HG02852 (cell line): ENCODE measurements at regions not wholly inside any gene's neighbourhood (a gene's known extent, or its start where the extent isn't known, plus 50 kb on each side); places are given as distances from the start of the nearest gene placed in this dataset.
A peak's percentile ranks its signal among the peaks of the same experiment; 100 is the strongest.

Source experiments
- ATAC-seq: cut with Tn5 transposase; IDR thresholded peaks from one replicate; pipeline ENCODE4 v1.9.1; 2021; ENCODE audit warnings: mild to moderate bottlenecking, moderate library complexity; ENCODE audit not compliant: unreplicated experiment

DNA sequence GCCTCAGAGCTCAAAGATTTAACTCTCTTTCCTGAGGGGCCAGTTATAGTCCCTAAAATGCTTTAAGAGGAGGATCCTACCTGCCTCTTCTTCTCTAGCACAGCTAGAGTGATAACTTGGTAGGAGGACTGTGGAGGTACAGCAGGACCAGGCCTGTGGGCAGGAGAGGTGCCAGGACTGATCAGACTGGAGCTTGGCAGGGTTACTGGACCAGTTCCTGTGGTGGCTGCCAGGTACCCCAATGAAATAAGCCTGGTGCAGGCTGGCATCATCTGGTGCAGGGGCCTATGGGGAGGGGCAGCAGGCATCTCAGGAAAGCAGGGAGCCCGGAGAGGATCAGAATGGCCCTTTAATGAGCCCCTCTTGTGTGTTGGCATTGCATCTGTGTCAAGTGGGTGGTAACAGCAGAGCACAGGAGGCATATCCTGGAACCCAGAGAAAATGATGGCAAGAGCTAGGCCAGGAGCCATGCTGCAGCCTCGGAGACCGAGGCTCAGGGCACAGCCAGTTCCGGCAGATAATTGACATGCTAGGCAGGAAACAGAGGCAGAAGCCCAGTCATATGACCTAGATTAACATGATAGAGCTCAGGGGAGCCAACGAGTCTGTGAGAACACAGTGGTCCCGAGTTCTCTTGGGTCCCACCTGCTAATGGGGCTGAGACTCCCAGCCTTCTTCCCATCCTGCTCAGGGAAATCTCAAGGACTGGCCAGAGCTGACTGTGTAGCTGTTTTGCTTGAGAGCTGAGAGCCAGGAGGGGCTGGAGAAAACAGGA, 187.5 kb upstream of the ZBED5 start:
- no peak for ATAC-seq

DNA sequence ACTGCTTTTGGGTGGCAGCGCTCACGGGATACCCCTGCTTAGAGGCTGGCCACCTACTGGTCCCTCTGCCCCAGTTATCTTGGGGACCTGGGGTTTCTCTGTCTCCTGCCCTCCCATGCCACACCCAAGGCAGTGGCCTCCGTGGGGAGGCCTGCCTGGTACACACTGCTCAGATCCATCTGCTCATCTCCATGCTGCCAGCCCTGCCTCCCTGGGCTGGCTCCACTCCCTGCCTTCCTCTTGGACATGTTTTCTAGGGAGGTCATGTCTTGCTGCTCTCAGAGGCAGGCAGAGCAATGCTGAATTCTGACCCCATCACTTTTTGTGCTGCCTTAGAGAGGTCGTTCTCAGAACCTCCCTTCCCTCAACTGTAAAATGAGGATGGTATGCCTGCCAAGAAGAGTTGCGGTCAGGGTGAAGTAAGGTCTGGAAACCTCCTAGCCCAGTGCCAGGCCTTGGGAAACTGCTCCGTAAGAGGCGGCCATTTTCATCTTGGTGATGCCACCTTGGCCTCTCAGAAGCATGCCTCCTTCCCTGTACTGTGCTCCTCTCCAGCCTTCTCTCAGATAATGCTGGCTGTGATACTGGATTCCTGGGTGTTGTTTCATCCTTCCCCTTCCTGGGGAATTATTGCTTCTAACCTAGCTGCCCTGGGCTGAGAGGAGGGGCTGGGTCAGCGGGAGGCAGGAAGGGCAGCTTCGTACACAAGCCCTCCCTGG, 186.4 kb upstream of the ZBED5 start:
- ATAC-seq, result no peak

DNA sequence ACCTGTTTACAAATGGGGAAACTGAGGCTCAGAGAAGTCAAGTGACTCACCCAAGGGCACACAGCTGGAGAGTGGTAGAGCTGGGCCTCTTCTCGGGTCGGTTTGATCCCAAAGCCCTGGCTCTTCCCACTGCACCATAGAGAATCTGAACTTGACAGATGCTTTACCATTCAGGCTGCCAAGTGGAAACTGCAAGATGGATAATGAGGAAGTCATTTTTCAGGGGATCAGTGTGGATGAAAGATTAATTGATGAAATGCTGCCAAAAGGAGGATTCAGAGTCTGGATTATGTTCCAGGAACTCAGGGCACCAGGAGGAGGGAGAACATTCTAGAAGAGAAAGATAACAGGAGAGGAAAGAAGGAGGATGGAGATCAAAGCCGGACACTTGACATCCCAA, 185.9 kb upstream of the ZBED5 start:
- ATAC-seq, result no peak

DNA sequence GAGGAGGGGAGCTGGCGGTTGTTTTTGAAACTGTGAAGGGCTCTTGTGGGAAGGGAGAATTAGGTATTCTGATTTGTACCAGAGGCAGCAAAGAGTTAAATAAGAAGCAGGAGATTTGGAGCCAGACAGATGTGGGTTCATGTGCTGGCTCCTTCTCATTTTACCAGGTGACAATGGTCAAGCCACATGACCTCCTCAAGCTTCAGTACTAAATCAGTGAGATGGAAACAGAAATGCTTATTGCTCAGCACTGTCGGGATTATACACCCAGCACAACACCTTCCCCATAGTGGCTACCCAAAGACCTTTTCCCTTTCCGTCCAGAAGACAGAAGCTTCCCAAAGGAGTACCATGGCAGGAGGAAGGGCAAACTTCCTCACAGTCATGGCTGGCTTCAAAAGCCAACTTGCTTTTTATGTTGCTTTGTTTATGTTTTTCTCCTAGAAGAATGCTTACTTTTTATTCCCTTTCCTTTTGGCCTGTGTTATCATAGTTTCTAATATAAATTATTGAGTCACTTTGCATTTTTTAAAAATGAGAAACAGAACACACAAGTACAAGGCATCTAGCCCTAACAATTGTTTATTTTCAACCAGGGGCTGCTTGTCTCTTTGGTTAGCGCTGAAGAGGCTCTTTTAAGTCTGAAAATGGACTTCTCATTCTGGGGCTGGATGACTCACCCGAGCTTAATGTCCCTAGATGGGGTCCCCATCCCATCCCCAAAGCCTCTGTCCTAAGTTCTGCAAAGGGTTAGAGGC, 181.5 kb upstream of the ZBED5 start:
- ATAC-seq, result no peak

DNA sequence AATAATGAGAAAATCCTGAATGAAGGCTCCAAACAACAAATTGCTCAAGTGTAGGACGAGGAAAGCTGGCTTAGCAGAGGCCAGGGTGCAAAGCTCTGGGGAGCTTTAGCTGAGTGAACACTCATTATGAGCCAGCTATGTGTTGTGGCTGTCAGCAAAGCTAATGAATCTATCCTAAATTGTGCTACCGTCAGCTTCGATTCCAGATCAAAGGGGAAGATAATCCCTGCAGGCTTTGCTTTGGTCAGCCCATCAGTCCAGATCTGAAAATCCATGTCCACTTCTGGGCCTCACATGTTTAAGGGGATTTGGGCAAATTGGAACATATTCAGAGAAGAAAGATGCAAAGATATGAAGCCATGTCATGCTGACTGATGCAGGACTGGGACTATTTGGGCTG, 180.9 kb upstream of the ZBED5 start:
- no peak for ATAC-seq

DNA sequence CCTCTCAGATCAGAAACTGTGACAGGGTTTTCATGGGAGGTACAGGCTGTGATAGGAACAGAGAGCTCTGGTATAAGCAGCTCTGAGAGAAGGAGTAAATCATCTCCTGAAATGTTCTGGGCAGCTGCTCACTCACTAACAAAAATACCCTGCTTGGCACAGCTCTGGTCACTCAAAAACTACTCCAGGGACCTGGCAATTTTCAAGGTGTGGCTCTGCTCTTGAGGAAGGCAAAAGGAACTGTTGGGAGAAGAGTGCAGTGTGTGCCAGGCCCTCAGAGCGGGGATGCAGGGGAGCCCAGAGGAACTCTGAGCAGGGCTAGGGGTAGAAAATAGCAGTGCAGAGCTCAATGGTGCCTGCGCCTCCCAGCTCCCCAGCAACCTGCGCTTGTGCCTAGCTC, 180.5 kb upstream of the ZBED5 start:
- no peak for ATAC-seq

DNA sequence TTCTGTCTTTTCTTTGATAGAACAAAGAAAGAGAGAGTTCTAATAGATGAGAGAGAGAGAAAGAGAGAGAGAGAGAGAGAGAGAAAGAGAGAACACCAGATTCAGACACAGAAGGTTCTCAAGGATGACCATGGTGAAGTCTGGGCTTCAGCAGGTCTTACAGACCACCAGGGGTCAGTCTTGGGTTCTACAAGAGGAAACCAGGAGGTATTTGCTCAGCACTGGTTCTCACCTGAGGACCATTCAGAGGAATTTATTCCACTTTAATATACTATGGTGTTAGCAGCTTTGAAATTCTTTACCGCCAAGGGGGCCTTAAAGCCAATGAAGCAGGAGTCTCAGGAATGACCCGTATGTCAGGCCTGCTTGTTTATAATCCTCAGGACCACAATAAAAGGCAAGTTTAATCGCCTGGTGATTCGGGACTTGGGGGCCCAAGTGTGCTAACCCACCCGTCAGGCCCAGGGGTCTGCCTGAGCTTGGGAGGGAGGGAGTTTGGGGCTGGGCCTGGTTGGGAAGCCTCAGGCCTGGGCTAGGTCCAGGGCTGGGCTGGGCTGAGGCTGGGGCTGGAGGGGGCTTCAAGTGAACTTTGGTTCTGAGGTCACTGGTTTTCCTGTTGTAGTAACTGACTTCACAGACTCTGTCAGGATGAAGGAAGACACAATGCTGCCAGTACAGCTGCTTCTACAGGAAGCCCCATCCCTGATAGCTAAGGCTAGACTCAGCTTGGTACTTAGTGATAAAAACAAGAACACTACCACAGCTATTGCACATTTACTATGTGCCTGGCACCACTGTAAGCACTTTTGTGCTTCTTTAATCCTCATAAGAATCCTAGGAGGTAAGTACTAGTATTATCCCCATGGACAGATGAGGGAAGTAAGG, 179.2 kb upstream of the ZBED5 start:
- peak; percentile 51 for ATAC-seq

DNA sequence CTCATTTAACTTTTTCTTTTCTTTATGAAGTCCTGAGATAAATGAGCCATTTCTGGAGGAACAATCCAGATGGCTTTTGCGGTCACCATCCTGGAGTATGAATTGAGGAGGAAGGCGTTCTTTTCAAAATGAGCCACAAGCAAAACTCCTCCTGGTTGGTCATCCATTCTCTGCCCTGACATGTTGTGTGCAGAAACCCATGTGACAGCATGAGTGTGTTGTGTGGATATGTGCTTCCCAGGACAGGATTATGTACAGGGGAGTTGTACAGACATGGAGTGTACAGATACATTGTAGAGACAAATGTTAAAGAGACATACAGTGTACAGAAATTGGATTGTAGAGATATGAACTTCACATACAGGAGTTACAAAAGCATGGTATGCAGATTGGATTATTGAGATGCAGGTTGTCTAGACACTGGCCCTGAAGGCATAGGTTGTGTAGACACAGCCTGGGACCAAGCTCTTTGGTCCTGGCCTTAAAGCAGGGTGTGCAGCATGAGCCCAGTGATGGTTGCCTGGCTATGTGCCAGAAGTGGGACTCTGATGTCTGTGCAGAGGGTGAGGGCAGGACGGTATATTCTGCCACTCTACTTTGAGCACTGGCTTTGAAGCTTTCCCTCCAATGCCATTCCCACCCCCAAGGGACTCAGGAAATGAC, 178.5 kb upstream of the ZBED5 start:
- no peak for ATAC-seq

DNA sequence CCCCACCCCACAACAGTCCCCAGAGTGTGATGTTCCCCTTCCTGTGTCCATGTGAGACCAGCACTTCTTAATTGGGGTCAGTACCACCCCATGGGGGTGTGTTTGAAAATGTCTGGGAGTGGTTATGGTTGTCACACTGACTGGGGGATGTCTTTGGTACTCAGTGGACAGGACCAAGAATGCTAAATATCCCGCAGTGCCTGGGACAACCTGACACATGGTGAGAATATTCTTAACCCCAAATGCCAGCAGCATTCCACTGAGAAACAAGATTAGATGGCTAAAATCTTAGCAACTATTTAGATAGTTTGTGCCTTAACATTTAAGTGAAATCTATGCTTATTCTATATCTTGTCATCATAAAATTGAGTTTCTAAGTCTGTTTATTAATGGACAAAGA, 177.5 kb upstream of the ZBED5 start:
- ATAC-seq, result no peak

DNA sequence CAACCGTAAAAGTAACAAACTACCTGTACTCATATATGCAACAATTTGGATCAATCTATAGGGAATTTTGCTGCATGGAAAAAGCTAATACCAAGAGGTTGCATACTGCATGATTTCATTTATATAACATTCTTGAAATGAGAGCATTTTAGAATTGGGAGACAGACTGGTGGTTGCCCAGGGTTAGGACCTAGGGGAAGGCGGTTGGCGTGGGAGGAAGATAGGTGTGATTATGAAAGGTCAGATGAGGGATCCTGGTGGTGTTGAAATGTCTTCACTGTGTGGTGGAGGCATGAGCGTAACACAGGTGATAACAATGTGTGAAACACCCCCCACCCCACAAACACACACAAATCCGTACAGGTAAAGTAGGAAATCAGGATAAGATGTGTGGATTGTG, 176.6 kb upstream of the ZBED5 start:
- no peak for ATAC-seq

DNA sequence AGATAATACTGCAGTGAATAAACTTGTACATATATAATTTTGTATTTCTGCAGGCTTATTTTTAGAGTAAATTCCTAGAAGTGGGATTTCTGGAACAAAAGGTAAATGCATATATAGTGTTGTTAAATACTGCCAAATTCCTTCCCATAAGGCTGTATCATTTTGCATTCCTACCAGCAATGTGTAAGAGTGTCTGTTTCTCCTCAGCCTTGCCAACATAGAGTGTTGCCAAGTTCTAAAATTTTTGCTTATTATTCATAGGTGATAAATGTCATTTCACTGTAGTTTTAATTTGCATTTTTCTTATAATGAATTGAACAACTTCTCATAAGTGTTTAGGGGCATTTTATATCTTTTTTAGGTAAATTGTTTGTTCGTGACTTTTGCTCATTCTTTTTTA, 174.2 kb upstream of the ZBED5 start:
- ATAC-seq, result no peak

DNA sequence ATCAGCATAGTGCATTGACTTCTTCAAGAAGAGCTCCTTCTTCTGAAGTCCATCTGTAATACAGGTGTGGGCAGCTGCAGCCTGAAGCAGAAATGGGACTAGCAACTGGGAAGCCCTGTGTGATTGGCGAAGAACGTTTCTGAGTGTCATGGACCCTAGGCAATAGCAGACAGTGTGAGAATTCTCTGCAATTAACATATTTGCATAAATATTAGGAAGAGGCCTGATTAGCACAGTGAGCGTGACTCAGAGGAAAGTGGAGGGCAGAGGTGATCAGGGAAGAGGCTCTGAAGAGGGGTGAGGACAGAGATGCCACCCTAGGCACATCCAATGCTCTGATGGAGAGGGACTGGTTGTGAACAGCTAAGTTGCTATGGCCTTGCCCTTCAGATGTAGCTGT, 171.2 kb upstream of the ZBED5 start:
- ATAC-seq, result no peak

DNA sequence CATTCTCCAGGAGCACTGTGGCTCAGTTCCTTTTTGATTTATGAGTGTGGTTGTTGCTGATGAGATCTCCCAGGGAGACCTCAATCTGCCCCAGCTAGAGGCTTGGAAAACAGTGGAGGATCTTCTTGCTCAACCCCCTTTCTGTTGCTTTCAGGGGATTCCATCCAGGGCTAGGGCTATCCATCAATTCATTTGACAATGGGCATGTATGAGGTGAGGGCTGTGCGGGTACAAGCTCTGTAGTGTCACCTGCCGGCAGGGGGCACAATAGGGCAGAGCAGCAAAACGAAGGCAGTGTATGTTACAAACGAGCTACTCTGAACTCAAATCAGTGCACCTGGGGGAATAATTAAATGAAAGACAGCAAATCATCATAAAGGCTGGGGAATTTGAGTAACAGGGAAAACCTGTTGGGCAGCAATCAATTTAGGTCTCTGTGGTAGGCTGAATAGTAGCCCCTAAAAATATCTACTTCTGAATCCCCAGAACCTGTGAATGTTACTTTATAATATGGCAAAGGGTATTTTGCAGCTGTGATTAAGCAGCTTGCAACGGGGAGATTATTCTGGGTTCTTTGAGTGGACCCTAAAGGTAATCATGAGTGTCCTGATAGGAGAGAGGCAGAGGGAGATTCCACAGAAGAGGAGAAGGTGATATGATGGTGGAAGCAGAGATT, 170.3 kb upstream of the ZBED5 start:
- no peak for ATAC-seq

DNA sequence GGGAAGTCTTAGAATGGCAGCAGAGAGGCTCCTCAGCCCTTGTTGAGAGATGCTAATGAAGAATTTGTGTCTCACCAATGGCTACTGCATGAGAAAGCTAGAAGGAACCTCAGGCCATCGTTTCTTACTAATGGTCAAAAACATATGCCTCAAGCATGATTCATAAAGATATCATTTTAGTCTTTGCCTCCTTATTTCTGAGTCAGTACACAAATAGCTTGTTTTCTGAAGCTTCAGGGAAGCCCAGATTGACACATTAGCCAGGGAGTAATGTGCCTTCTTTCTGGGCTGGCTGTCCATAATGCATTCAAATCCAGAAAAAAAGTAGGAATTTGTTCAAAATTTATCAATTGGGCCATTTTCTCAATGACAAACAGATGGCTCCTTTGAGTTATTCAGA, 169.4 kb upstream of the ZBED5 start:
- ATAC-seq, result no peak

DNA sequence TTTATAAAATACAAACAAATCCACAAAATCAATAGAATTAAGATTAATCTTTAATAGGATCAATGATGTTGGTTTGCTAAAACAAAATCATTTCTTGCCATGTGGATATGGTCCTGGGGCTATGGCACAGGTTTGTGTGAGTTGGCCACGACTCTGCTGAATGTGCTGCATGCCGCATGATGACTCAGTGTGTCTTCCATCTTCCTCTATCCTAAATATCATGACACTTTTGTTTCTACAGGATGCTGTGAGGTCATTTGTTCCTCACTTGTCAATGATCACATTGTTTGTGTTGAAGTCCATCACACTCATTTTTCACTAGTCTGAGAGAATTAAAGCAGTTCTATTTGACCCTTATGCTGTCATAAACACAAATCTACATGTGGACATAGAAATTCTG, 167.2 kb upstream of the ZBED5 start:
- no peak for ATAC-seq

DNA sequence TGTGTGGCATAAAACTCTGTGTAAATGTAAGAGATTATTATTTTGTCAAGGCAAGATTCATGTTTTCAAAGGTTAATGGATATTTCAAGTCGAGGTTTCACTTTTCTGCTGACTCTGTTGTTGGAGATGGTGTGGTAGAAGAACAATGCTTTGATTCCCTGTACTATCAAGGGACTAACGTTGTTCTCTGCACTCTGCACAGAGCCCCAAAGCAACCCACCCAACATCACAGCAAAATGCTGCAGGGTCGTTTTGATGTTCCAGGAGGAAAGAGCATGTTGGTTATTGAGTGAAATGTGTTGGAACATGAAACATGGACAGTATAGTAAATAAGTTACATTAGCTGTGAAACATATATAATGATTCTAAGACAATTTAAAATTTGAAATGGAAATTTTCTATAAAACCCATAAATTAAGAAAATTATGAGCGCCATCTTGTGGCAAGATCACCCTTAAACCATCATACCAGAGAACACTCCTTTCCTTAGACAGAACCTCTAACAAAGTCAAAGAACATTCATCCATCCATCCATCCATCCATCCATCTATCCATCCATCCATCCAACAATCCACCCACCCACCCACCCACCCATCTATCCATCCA, 164.4 kb upstream of the ZBED5 start:
- no peak for ATAC-seq

DNA sequence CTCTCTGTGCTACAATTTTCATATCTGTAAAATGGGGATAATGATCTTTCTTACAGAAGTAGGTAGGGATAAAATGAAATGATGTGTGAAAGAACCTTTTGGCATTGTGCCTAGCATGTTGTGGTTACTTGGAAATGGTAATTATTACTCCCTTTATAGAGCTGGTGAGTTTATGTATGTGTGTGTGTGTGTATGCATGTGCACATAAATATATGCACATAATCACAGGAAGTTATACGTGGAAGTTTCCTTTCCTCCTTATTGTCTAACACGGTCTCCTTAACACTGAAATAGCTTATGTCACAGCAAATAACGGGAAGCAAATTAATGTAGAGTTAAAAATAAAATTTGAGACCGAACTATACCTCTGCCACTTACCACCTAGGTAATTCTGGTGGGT, 163.7 kb upstream of the ZBED5 start:
- ATAC-seq, result no peak

DNA sequence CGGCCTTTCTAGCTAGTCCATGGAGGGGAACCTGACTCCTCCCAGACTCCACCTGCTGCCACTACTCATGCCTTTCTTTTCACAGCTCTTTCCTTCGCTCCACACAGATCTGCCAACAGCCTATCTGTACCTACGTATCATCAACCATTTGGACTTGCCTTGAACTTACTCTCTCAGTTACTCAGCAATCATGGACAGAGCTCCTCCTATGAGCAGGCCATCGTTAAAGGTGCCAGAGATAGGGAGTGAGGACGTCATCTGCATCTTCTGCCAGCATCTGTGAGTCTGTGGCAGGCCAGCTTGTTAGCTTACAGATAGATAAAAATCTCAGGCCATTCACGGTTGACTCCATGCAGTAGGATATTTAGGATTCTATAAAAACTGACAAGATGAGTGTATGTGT, 162.9 kb upstream of the ZBED5 start:
- ATAC-seq, result no peak

DNA sequence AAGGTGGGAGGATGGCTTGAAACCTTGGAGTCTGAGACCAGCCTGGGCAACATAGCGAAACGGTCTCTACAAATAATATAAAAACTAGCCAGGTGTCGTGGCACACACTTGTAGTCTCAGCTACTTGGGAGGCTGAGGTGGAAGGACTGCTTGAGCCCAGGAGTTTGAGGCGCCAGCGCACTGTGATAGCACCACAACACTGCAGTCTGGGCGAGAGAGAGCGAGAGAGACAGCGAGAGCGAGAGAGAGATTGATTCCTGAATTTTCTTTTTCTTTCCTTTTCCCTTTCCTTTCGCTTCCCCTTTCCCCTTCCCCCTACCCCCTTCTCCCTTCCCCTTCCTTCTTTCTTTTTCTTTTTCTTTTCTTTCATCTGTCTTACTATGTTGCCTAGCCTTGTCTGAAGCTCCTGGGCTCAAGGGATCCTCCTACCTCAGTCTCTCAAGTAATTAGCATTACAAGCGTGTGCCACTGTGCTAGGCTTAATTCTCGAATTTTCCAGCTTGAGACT, 162.4 kb upstream of the ZBED5 start:
- no peak for ATAC-seq
